KMS-11 (cell line): ENCODE measurements at regions not wholly inside any gene's neighbourhood (a gene's known extent, or its start where the extent isn't known, plus 50 kb on each side); places are given as distances from the start of the nearest gene placed in this dataset.

Source experiments
- H2AFZ ChIP-seq: fragments of 200-600 bp; sonication (generic); 2 replicates; pipeline ENCODE4 v1.6.1; 2016; ENCODE audit warnings: antibody characterized with exemption, mixed run types, low read depth
- H3K27ac ChIP-seq: fragments of 200-600 bp; sonication (generic); 2 replicates; pipeline ENCODE4 v1.6.1; 2016; ENCODE audit warnings: mild to moderate bottlenecking, mixed run types
- H3K27me3 ChIP-seq: fragments of 200-600 bp; sonication (generic); 2 replicates; pipeline ENCODE4 v1.6.1; 2017; ENCODE audit warnings: mild to moderate bottlenecking, low read depth, mixed run types, moderate library complexity; ENCODE audit not compliant: insufficient read depth
- H3K36me3 ChIP-seq: fragments of 200-600 bp; sonication (generic); 2 replicates; pipeline ENCODE4 v1.6.1; 2017; ENCODE audit warnings: mild to moderate bottlenecking, mixed run types; ENCODE audit not compliant: insufficient read depth
- H3K4me1 ChIP-seq: fragments of 200-600 bp; sonication (generic); 2 replicates; pipeline ENCODE4 v1.6.1; 2016; ENCODE audit warnings: mild to moderate bottlenecking, low read depth, mixed run types; ENCODE audit not compliant: poor library complexity, severe bottlenecking
- H3K4me2 ChIP-seq: fragments of 200-600 bp; sonication (generic); 2 replicates; pipeline ENCODE4 v1.7.0; 2016; ENCODE audit warnings: mild to moderate bottlenecking, mixed run types
- H3K4me3 ChIP-seq: fragments of 200-600 bp; sonication (generic); IDR thresholded peaks from 2 replicates; pipeline ENCODE4 v1.6.1; 2017; ENCODE audit warnings: low read depth, low read length, mixed read lengths; ENCODE audit not compliant: insufficient read depth
- H3K79me2 ChIP-seq: fragments of 200-600 bp; sonication (generic); 2 replicates; pipeline ENCODE4 v1.6.1; 2016; ENCODE audit warnings: low read depth, mixed run types; ENCODE audit not compliant: insufficient read depth
- H3K9ac ChIP-seq: fragments of 200-600 bp; sonication (generic); 2 replicates; pipeline ENCODE4 v1.6.1; 2016; ENCODE audit warnings: mild to moderate bottlenecking, mixed run types
- H4K20me1 ChIP-seq: fragments of 200-600 bp; sonication (generic); 2 replicates; pipeline ENCODE4 v1.6.1; 2016; ENCODE audit warnings: mild to moderate bottlenecking, mixed run types; ENCODE audit not compliant: insufficient read depth
- CTCF ChIP-seq: fragments of 200-600 bp; sonication (generic); conservative IDR thresholded peaks from 2 replicates; pipeline ENCODE4 v1.6.1; 2017; ENCODE audit warnings: low read depth, mild to moderate bottlenecking, antibody characterized with exemption, low read length, moderate library complexity, mixed read lengths

DNA sequence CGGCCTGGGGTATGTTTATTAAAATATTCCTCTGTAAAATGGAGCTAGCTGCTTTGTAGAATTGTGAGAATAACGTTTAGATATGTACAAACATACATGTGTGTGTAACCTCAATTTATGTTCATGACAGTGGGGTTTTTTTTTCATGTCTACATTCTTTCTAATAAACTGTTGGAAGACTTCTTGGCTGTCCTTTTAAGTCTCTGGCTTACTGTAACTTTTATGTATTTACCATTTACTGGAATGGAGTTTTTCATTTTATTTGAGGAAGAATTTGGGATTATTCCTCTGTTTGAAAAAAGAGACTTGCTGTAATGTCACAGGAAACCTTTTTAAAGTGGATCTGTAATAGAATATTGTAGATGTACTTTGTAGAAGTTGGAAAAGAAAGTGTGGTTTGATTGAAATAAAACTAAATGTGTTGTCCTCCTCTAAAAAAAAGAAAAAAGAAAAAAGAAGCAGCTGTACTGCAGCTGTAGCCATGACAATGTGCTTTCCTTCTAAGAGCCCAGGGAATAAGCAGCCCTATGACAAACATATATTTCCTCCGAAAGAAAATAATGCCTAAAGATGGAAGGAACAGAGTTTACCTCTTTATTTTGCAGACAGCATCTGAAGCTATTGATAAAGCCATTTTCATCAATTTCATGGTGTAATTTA, 71.2 kb upstream of the FREM1 start:
- no peak for TF ChIP-seq CTCF
- H3K79me2 ChIP-seq = no peaks in the 10 kb centered on the region
- no peaks in the 10 kb centered on the region for H3K36me3 ChIP-seq

GRCh38 chr9:14978022-14979000, 68.1 kb upstream of the FREM1 start:
- Histone ChIP-seq H3K27me3 (no peaks in the 10 kb centered on the region), H3K27ac (no peak overlapping the region), H3K9ac (no peak overlapping the region), H3K79me2 (no peaks in the 10 kb centered on the region), H4K20me1 (no peaks in the 10 kb centered on the region), H3K4me3 (no peak overlapping the region), H2AFZ (no peak overlapping the region), H3K4me1 (no peaks in the 10 kb centered on the region), H3K4me2 (no peak overlapping the region), H3K36me3 (no peaks in the 10 kb centered on the region)
- no peak for TF ChIP-seq CTCF

More for the DNA sequence above, 71.2 kb upstream of the FREM1 start:
- no peak overlapping the region for H3K9ac ChIP-seq
- no peaks in the 10 kb centered on the region for H3K27me3 ChIP-seq
- H4K20me1 ChIP-seq = no peaks in the 10 kb centered on the region
- H3K27ac ChIP-seq = no peak overlapping the region
- H3K4me1 ChIP-seq = no peaks in the 10 kb centered on the region
- H3K4me2 ChIP-seq = no peak overlapping the region
- H3K4me3 ChIP-seq = no peak overlapping the region
- H2AFZ ChIP-seq = no peak overlapping the region

DNA sequence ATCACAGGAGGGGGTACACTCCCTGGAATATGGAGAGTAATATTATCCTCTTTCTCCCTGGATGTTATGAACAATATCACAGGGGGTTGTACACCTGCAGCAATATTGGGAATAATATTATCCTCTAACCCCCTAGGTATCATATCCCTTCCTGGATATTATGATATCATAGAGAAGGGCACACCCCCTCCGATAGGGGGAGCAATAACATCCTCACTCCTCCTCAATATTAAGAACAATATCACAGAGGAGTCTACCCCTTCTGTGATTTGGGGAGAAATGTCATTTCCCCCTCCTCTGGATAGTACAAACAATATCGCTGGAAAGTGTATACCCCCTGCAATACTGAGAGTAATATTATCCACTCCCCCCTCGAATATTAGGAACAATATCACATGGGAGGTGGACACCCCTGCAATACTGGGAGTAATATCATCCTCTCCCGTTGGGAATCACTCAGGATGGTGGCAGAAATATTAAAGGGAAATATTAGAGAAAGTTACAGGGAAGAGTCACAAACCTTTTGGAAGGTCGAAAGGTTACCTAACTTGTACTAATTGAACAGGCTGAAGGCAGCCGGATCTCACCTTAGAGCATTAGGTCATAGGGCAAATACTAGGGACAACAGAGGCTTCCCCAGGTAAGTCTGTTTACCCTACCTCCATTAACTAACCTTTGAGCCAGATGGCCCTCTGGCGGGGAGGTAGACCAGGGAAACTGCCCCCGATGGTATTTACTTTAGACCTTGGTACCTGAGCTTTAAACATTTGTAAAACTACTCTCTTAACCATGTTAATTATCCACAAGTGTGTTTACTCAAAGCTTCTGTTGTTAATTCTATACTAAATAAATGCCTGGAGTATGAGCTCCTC, 57.5 kb upstream of the FREM1 start:
- H3K9ac ChIP-seq = no peak overlapping the region
- H3K79me2 ChIP-seq = no peaks in the 10 kb centered on the region
- TF ChIP-seq CTCF = no peak
- H3K27ac ChIP-seq = no peak overlapping the region
- no peak overlapping the region for H3K4me3 ChIP-seq
- H4K20me1 ChIP-seq = no peaks in the 10 kb centered on the region
- no peaks in the 10 kb centered on the region for H3K27me3 ChIP-seq
- no peaks in the 10 kb centered on the region for H3K36me3 ChIP-seq
- H2AFZ ChIP-seq = no peak overlapping the region
- H3K4me2 ChIP-seq = no peak overlapping the region
- H3K4me1 ChIP-seq = no peaks in the 10 kb centered on the region

DNA sequence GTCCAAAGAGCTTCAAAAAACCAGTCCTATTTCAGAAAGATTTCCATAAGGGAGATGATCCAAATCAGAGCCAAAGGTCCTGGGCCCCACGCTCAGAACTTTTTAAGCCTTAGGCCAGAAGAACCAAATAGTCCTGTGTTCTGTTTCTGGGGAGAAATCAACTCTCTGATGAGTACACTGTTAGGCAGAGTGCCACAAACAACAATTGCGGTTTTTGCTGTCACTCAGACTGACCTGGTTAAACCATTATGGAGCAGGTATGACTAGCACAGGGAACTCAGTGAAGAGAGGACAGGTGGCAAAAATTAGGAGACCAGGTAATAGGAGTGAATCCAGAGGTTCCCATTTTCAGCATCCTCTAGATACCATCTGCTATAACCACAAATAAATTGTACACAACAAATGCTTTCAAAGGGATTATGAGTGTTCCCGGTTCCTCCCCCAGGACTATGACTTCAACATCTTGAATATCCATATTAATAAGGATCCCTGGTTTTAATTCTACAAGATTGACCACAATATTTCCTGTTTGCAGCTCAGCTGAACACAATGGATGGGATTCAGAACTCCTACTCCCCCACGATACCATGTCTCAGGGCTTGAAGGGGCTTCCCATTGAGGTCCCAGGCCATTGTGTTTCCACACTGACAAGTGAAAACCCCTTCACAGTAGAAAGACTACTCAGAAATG, 52.1 kb upstream of the FREM1 start:
- Histone ChIP-seq H3K4me1 (no peaks in the 10 kb centered on the region), H2AFZ (no peak overlapping the region), H3K4me2 (no peak overlapping the region), H3K36me3 (no peaks in the 10 kb centered on the region), H3K79me2 (no peaks in the 10 kb centered on the region), H3K9ac (no peak overlapping the region), H3K27me3 (no peaks in the 10 kb centered on the region), H3K27ac (no peak overlapping the region), H3K4me3 (no peak overlapping the region), H4K20me1 (no peaks in the 10 kb centered on the region)
- TF ChIP-seq CTCF = no peak
